Liver (tissue), 8 donors: ENCODE measurements at regions not wholly inside any gene's neighbourhood (a gene's known extent, or its start where the extent isn't known, plus 50 kb on each side); places are given as distances from the start of the nearest gene placed in this dataset.

Source experiments
- DNase-seq: peaks from one replicate; pipeline ENCODE4 v3.0.0-alpha.2; 2017; ENCODE audit warnings: low spot score
- H3K27ac ChIP-seq, 2 donors: one replicate each; pipeline ENCODE4 v1.7.0; 2013; ENCODE audit warnings: inconsistent platforms in 2 of 2, low read length in 2 of 2, control low read depth in 1 of 2, low read depth in 1 of 2, mild to moderate bottlenecking in 1 of 2
- H3K27me3 ChIP-seq, 4 donors: one replicate each; pipeline versions ENCODE4 v1.6.1 to v1.7.0; 2013; ENCODE audit warnings: low read length in 3 of 4, inconsistent platforms in 1 of 4, mild to moderate bottlenecking in 1 of 4, moderate library complexity in 1 of 4; ENCODE audit not compliant: control insufficient read depth in 4 of 4, insufficient read depth in 4 of 4
- H3K36me3 ChIP-seq, 4 donors: one replicate each; pipeline versions ENCODE4 v1.6.1 to v1.7.0; 2013; ENCODE audit warnings: low read length in 3 of 4, mild to moderate bottlenecking in 3 of 4, low read depth in 1 of 4, moderate library complexity in 1 of 4; ENCODE audit not compliant: control insufficient read depth in 4 of 4, insufficient read depth in 3 of 4
- H3K4me1 ChIP-seq, 4 donors: one replicate each; pipeline versions ENCODE4 v1.6.1 to v1.7.0; 2013; ENCODE audit warnings: low read length in 3 of 4, mild to moderate bottlenecking in 3 of 4, moderate library complexity in 1 of 4; ENCODE audit not compliant: control insufficient read depth in 4 of 4, insufficient read depth in 4 of 4
- H3K4me3 ChIP-seq, 3 donors: one replicate each; pipeline versions ENCODE4 v1.6.1 to v1.7.0; 2013; ENCODE audit warnings: low read length in 3 of 3, control low read depth in 1 of 3, low read depth in 1 of 3, mild to moderate bottlenecking in 1 of 3
- H3K9ac ChIP-seq, 2 donors: one replicate each; pipeline ENCODE4 v1.7.0; 2013; ENCODE audit warnings: low read length in 2 of 2, mild to moderate bottlenecking in 2 of 2, moderate library complexity in 2 of 2, control low read depth in 1 of 2, low read depth in 1 of 2
- H3K9me3 ChIP-seq, 4 donors: one replicate each; pipeline versions ENCODE4 v1.6.1 to v1.7.0; 2013; ENCODE audit warnings: low read length in 3 of 4; ENCODE audit not compliant: control insufficient read depth in 4 of 4
- CTCF ChIP-seq: fragments of 150-350 bp; IDR thresholded peaks from 2 replicates; pipeline ENCODE4 v1.5.1; 2017; ENCODE audit warnings: improper control_type of control experiment, low read depth, low read length; ENCODE audit not compliant: missing input control
- EGR1 ChIP-seq, 2 donors: IDR thresholded peaks; 2 replicates each; pipeline ENCODE4 v1.6.1; 2016 to 2018; ENCODE audit warnings: antibody characterized with exemption in 2 of 2, low read depth in 2 of 2
- FOXA1 ChIP-seq: IDR thresholded peaks from 2 replicates; pipeline ENCODE4 v1.6.1; 2016; ENCODE audit warnings: antibody characterized with exemption
- FOXA2 ChIP-seq: IDR thresholded peaks from 2 replicates; pipeline ENCODE4 v1.6.1; 2016; ENCODE audit warnings: antibody characterized with exemption
- GABPA ChIP-seq, 2 donors: IDR thresholded peaks in 1 of 2; conservative IDR thresholded peaks in 1 of 2; 2 replicates each; pipeline ENCODE4 v1.6.1; 2016; ENCODE audit warnings: antibody characterized with exemption in 2 of 2, mild to moderate bottlenecking in 1 of 2, moderate library complexity in 1 of 2
- HNF4A ChIP-seq, 2 donors: conservative IDR thresholded peaks; 2 replicates each; pipeline ENCODE4 v1.6.1; 2016; ENCODE audit warnings: antibody characterized with exemption in 2 of 2, mild to moderate bottlenecking in 2 of 2
- HNF4G ChIP-seq: IDR thresholded peaks from 2 replicates; pipeline ENCODE4 v1.6.1; 2016; ENCODE audit warnings: antibody characterized with exemption
- JUND ChIP-seq, 2 donors: IDR thresholded peaks; 2 replicates each; pipeline ENCODE4 v1.6.1; 2016; ENCODE audit warnings: antibody characterized with exemption in 2 of 2
- NR2F2 ChIP-seq: IDR thresholded peaks from 2 replicates; pipeline ENCODE4 v1.6.1; 2016; ENCODE audit warnings: antibody characterized with exemption
- RAD21 ChIP-seq, 2 donors: IDR thresholded peaks; 2 replicates each; pipeline ENCODE4 v1.6.1; 2016; ENCODE audit warnings: antibody characterized with exemption in 2 of 2, mild to moderate bottlenecking in 2 of 2
- REST ChIP-seq: IDR thresholded peaks from 2 replicates; pipeline ENCODE4 v1.6.1; 2016; ENCODE audit warnings: antibody characterized with exemption, mild to moderate bottlenecking
- RXRA ChIP-seq, 2 donors: IDR thresholded peaks; 2 replicates each; pipeline ENCODE4 v1.6.1; 2017 to 2018; ENCODE audit warnings: antibody characterized with exemption in 2 of 2, mild to moderate bottlenecking in 1 of 2
- SP1 ChIP-seq: IDR thresholded peaks from 2 replicates; pipeline ENCODE4 v1.6.1; 2018; ENCODE audit warnings: antibody characterized with exemption, mild to moderate bottlenecking
- TAF1 ChIP-seq: conservative IDR thresholded peaks from 2 replicates; pipeline ENCODE4 v1.6.1; 2016; ENCODE audit warnings: antibody characterized with exemption, mild to moderate bottlenecking
- YY1 ChIP-seq: IDR thresholded peaks from 2 replicates; pipeline ENCODE4 v1.6.1; 2016; ENCODE audit warnings: antibody characterized with exemption, mild to moderate bottlenecking
- WGBS: extraction: QIAGEN DNeasy Blood & Tissue Kit; methylation state at CpG from one replicate; pipeline ENCODE4 v1.1.7; 2013; 5-methylcytosine and 5-hydroxymethylcytosine counted together
- TF ChIP-seq, protein P1 (sequence below): IDR thresholded peaks from 2 replicates; pipeline ENCODE4 v1.6.1; 2016; ENCODE audit warnings: antibody characterized with exemption
- TF ChIP-seq, protein P2 (sequence below): IDR thresholded peaks from 2 replicates; pipeline ENCODE4 v1.6.1; 2016; ENCODE audit warnings: antibody characterized with exemption
- TF ChIP-seq, protein P3 (sequence below): IDR thresholded peaks from 2 replicates; pipeline ENCODE4 v1.6.1; 2016; ENCODE audit warnings: antibody characterized with exemption
- donor health status: healthy.
- donor health status: healthy.
- donor health status: healthy.
- donor health status: healthy.
- donor health status: healthy.

- DNase-seq: no peak
- H3K9me3 ChIP-seq: peaks cover 0 to 6% (median 0%) of the 10 kb centered on the region in 4 donors
- peaks cover 0 to 4% (median 1%) of the 10 kb centered on the region in 4 donors for H3K27me3 ChIP-seq
- H3K4me1 ChIP-seq: no peaks in the 10 kb centered on the region
- TF ChIP-seq CTCF (no peak), JUND (IDR thresholded peaks at IDR 0.05) (no peak), HNF4G (no peak), FOXA2 (no peak), RAD21 (IDR thresholded peaks at IDR 0.05) (no peak), REST (no peak), RXRA (IDR thresholded peaks at IDR 0.05) (no peak), HNF4A (conservative IDR thresholded peaks at IDR 0.05) (no peak), EGR1 (IDR thresholded peaks at IDR 0.05; ENCODE audit: low read depth in 2 of 2) (no peak), GABPA (IDR thresholded peaks at IDR 0.05 in 1 of 2, conservative IDR thresholded peaks at IDR 0.05 in 1 of 2) (no peak), FOXA1 (no peak), YY1 (no peak), NR2F2 (no peak), TAF1 (no peak), SP1 (no peak)
- TF ChIP-seq, protein P1, sequence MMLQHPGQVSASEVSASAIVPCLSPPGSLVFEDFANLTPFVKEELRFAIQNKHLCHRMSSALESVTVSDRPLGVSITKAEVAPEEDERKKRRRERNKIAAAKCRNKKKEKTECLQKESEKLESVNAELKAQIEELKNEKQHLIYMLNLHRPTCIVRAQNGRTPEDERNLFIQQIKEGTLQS: no peak
- TF ChIP-seq, protein P2, sequence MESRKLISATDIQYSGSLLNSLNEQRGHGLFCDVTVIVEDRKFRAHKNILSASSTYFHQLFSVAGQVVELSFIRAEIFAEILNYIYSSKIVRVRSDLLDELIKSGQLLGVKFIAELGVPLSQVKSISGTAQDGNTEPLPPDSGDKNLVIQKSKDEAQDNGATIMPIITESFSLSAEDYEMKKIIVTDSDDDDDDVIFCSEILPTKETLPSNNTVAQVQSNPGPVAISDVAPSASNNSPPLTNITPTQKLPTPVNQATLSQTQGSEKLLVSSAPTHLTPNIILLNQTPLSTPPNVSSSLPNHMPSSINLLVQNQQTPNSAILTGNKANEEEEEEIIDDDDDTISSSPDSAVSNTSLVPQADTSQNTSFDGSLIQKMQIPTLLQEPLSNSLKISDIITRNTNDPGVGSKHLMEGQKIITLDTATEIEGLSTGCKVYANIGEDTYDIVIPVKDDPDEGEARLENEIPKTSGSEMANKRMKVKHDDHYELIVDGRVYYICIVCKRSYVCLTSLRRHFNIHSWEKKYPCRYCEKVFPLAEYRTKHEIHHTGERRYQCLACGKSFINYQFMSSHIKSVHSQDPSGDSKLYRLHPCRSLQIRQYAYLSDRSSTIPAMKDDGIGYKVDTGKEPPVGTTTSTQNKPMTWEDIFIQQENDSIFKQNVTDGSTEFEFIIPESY: no peak
- TF ChIP-seq, protein P3, sequence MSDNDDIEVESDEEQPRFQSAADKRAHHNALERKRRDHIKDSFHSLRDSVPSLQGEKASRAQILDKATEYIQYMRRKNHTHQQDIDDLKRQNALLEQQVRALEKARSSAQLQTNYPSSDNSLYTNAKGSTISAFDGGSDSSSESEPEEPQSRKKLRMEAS: no peak
- 86% methylated on average over 17 of the region's 17 CpGs for WGBS
- no peak overlapping the region for H3K4me3 ChIP-seq
- H3K36me3 ChIP-seq: no peaks in the 10 kb centered on the region
- H3K9ac ChIP-seq: no peak overlapping the region
- no peak overlapping the region for H3K27ac ChIP-seq
Measured at GRCh38 chr22:49437356-49437755, 390.3 kb downstream of the BRD1 start.
